ENCODE measurements at regions not wholly inside any gene's neighbourhood (a gene's known extent, or its start where the extent isn't known, plus 50 kb on each side); places are given as distances from the start of the nearest gene placed in this dataset.

DNA sequence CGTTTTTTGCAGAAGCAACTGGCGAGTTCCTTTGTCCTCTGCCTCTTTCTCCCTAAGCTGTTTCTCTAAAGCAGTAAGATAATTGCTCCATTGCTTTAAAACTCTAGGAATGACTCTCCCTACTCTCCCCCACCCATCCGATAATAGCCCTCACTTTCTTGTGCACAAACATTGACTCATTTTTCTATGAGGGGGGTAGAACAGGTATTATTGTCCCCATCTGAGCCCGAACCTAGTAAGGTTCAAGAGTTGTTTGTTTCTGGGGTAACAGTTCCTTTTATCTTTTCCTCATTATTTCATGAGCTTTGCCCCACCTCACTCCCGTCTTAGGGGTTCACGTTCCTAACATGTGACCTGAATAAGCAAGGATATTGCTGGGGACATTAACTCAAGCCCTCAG lies 190.6 kb downstream of the EMP1 start:
- no peak for TF ChIP-seq POLR2AphosphoS5 (IDR thresholded peaks at IDR 0.05)
- TF ChIP-seq, protein P1, sequence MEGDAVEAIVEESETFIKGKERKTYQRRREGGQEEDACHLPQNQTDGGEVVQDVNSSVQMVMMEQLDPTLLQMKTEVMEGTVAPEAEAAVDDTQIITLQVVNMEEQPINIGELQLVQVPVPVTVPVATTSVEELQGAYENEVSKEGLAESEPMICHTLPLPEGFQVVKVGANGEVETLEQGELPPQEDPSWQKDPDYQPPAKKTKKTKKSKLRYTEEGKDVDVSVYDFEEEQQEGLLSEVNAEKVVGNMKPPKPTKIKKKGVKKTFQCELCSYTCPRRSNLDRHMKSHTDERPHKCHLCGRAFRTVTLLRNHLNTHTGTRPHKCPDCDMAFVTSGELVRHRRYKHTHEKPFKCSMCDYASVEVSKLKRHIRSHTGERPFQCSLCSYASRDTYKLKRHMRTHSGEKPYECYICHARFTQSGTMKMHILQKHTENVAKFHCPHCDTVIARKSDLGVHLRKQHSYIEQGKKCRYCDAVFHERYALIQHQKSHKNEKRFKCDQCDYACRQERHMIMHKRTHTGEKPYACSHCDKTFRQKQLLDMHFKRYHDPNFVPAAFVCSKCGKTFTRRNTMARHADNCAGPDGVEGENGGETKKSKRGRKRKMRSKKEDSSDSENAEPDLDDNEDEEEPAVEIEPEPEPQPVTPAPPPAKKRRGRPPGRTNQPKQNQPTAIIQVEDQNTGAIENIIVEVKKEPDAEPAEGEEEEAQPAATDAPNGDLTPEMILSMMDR (IDR thresholded peaks at IDR 0.05): no peak
- TF ChIP-seq POLR2A (IDR thresholded peaks at IDR 0.05): no peak
